Esophagus squamous epithelium (tissue), 5 donors: ENCODE measurements at regions not wholly inside any gene's neighbourhood (a gene's known extent, or its start where the extent isn't known, plus 50 kb on each side); places are given as distances from the start of the nearest gene placed in this dataset.

ENCODE experiments used
- DNase-seq: peaks from one replicate; lab custom pipeline; 2025; lab: John Stamatoyannopoulos, UW
- H3K27ac ChIP-seq, 4 donors: fragments of 200-600 bp; sonication (generic); one replicate each; pipeline ENCODE4 v1.5.1; 2016 to 2019; ENCODE audit warnings: mild to moderate bottlenecking in 1 of 4
- H3K27me3 ChIP-seq, 4 donors: fragments of 200-600 bp; sonication (generic); 1 replicate in 3 of 4; 2 replicates in 1 of 4; pipeline versions ENCODE4 v1.5.1 to v1.6.0; 2017 to 2021; ENCODE audit warnings: antibody characterized with exemption in 1 of 4
- H3K36me3 ChIP-seq, 3 donors: fragments of 200-600 bp; sonication (generic); one replicate each; pipeline ENCODE4 v1.5.1; 2016 to 2019
- H3K4me1 ChIP-seq, 3 donors: fragments of 200-600 bp; sonication (generic); one replicate each; pipeline ENCODE4 v1.5.1; 2017 to 2019
- H3K4me3 ChIP-seq, 4 donors: fragments of 200-600 bp; sonication (generic); 1 replicate in 3 of 4; 2 replicates in 1 of 4; pipeline ENCODE4 v1.5.1; 2016 to 2019; ENCODE audit warnings: mild to moderate bottlenecking in 2 of 4, moderate library complexity in 1 of 4
- H3K9me3 ChIP-seq, 3 donors: fragments of 200-600 bp; sonication (generic); one replicate each; pipeline ENCODE4 v1.5.1; 2016 to 2019
- CTCF ChIP-seq, 6 experiments: fragments of 450-650 bp in 4 of 6; fragments of 200-600 bp in 2 of 6; sonication (generic) in 2 of 6; IDR thresholded peaks; one replicate each; pipeline ENCODE4 v1.5.1; 2016 to 2019; ENCODE audit warnings: antibody characterized with exemption in 6 of 6, mild to moderate bottlenecking in 4 of 6, moderate library complexity in 4 of 6
- POLR2A ChIP-seq, 4 donors: fragments of 450-650 bp; IDR thresholded peaks; one replicate each; pipeline ENCODE4 v1.6.1; 2017; ENCODE audit warnings: antibody characterized with exemption in 4 of 4, mild to moderate bottlenecking in 4 of 4, moderate library complexity in 3 of 4
- WGBS, 2 donors: methylation state at CpG; one replicate each; pipeline ENCODE4 v1.1.5; 2018; 5-methylcytosine and 5-hydroxymethylcytosine counted together
- intact Hi-C: fragments of 100-400 bp; cut with DNase I; formaldehyde crosslinking; loops from one replicate; pipeline ENCODE4 v1.15.0; 2022
- donor health status: DM: yes; HTN: yes; CAD: no.

- intact Hi-C loops = no loop called here
These were observed 467.0 kb downstream of the ADRA2A start for GRCh38 chr10:111543854-111544253.

GRCh38 chr10:111545861-111546605, 469.2 kb downstream of the ADRA2A start:
- H3K9me3 ChIP-seq = no peaks in the 10 kb centered on the region
- TF ChIP-seq CTCF (IDR thresholded peaks at IDR 0.05) (no peak), POLR2A (IDR thresholded peaks at IDR 0.05) (no peak)
- intact Hi-C loops = no loop called here
- no peaks in the 10 kb centered on the region for H3K36me3 ChIP-seq
- H3K4me1 ChIP-seq = no peaks in the 10 kb centered on the region
- H3K27ac ChIP-seq = no peak overlapping the region
- H3K27me3 ChIP-seq = no peaks in the 10 kb centered on the region
- WGBS, 2 donors = 55 to 73% methylated on average over 4 of the region's 4 CpGs
- no peak for DNase-seq
- no peak overlapping the region for H3K4me3 ChIP-seq

More at GRCh38 chr10:111543854-111544253, 467.0 kb downstream of the ADRA2A start:
- Histone ChIP-seq H3K36me3 (no peaks in the 10 kb centered on the region), H3K27me3 (no peaks in the 10 kb centered on the region), H3K9me3 (no peaks in the 10 kb centered on the region), H3K27ac (no peak overlapping the region), H3K4me3 (no peak overlapping the region), H3K4me1 (no peaks in the 10 kb centered on the region)
- no peak for TF ChIP-seq POLR2A (IDR thresholded peaks at IDR 0.05)
- no peak for TF ChIP-seq CTCF (IDR thresholded peaks at IDR 0.05)
- 64 to 76% methylated on average over 2 of the region's 2 CpGs for WGBS, 2 donors
- DNase-seq = no peak

GRCh38 chr10:111548084-111548726, 471.4 kb downstream of the ADRA2A start:
- intact Hi-C loops = no loop called here
- Histone ChIP-seq H3K4me1 (no peaks in the 10 kb centered on the region), H3K36me3 (no peaks in the 10 kb centered on the region), H3K9me3 (no peaks in the 10 kb centered on the region), H3K27ac (no peak overlapping the region), H3K27me3 (no peaks in the 10 kb centered on the region), H3K4me3 (no peak overlapping the region)
- TF ChIP-seq POLR2A (IDR thresholded peaks at IDR 0.05) (no peak), CTCF (IDR thresholded peaks at IDR 0.05) (no peak)
- 80 to 93% methylated on average over 1 of the region's 1 CpG for WGBS, 2 donors
- DNase-seq = no peak

- DNase-seq = no peak
- TF ChIP-seq CTCF (IDR thresholded peaks at IDR 0.05) (no peak), POLR2A (IDR thresholded peaks at IDR 0.05) (no peak)
- H3K4me1 ChIP-seq = no peaks in the 10 kb centered on the region
- H3K9me3 ChIP-seq = no peaks in the 10 kb centered on the region
- H3K4me3 ChIP-seq = no peak overlapping the region
- H3K27ac ChIP-seq = no peak overlapping the region
- no peaks in the 10 kb centered on the region for H3K27me3 ChIP-seq
- 74 to 78% methylated on average over 5 of the region's 5 CpGs for WGBS, 2 donors
- intact Hi-C loops = no loop called here
- no peaks in the 10 kb centered on the region for H3K36me3 ChIP-seq
These were observed 474.2 kb downstream of the ADRA2A start for GRCh38 chr10:111551001-111551400.

- intact Hi-C loops = no loop called here
- Histone ChIP-seq H3K36me3 (no peaks in the 10 kb centered on the region), H3K27ac (no peak overlapping the region), H3K27me3 (no peaks in the 10 kb centered on the region), H3K9me3 (no peaks in the 10 kb centered on the region), H3K4me1 (peaks cover 0 to 22% (median 0%) of the 10 kb centered on the region in 3 donors), H3K4me3 (no peak overlapping the region)
- WGBS, 2 donors = 50 to 78% methylated on average over 3 of the region's 3 CpGs
- no peak for DNase-seq
- TF ChIP-seq POLR2A (IDR thresholded peaks at IDR 0.05) = no peak
- TF ChIP-seq CTCF (IDR thresholded peaks at IDR 0.05) = no peak
These were observed 479.8 kb downstream of the ADRA2A start for GRCh38 chr10:111556666-111557065.
